Loucy (cell line): ENCODE measurements at regions not wholly inside any gene's neighbourhood (a gene's known extent, or its start where the extent isn't known, plus 50 kb on each side); places are given as distances from the start of the nearest gene placed in this dataset.

Experiments used
- EZH2phosphoT487 ChIP-seq: fragments of 200-600 bp; IDR thresholded peaks from 2 replicates; pipeline ENCODE4 v1.6.1; 2018; ENCODE audit warnings: antibody characterized with exemption, mild to moderate bottlenecking, moderate library complexity, borderline replicate concordance
- TF ChIP-seq, protein P1 (sequence below): fragments of 200-600 bp; sonication (generic); conservative IDR thresholded peaks from 2 replicates; pipeline ENCODE4 v1.5.1; 2014; ENCODE audit warnings: mild to moderate bottlenecking, antibody characterized with exemption, low read length

DNA sequence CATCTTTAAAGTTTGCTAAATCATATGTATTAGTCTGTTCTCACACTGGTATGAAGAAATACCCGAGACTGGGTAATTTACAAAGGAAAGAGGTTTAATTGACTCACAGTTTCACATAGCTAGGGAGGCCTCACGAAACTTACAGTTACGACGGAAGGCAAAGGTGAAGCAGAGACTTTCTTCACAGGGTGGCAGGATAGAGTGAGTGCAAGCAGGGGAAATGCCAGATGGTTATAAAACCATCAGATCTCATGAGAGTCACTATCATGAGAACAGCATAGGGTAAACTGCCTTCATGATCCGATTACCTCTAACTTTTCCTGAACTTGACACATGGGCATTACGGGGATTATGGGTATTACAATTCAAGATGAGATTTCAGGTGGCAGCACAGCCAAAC lies 1075.2 kb upstream of the NRXN1 start:
- TF ChIP-seq, protein P1, sequence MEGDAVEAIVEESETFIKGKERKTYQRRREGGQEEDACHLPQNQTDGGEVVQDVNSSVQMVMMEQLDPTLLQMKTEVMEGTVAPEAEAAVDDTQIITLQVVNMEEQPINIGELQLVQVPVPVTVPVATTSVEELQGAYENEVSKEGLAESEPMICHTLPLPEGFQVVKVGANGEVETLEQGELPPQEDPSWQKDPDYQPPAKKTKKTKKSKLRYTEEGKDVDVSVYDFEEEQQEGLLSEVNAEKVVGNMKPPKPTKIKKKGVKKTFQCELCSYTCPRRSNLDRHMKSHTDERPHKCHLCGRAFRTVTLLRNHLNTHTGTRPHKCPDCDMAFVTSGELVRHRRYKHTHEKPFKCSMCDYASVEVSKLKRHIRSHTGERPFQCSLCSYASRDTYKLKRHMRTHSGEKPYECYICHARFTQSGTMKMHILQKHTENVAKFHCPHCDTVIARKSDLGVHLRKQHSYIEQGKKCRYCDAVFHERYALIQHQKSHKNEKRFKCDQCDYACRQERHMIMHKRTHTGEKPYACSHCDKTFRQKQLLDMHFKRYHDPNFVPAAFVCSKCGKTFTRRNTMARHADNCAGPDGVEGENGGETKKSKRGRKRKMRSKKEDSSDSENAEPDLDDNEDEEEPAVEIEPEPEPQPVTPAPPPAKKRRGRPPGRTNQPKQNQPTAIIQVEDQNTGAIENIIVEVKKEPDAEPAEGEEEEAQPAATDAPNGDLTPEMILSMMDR: no peak
- no peak for TF ChIP-seq EZH2phosphoT487
